Stimulated activated CD4-positive, alpha-beta T cell treated with anti-CD3 and anti-CD28 coated beads, TNF-alpha, amount 100 ng/mL, for 48 hours (primary cell): ENCODE measurements at regions not wholly inside any gene's neighbourhood (a gene's known extent, or its start where the extent isn't known, plus 50 kb on each side); places are given as distances from the start of the nearest gene placed in this dataset.
A peak's percentile ranks its signal among the peaks of the same experiment; 100 is the strongest.
"Not testable (repeated sequence)": the region's sequence is repeated elsewhere in the genome, so short reads cannot be mapped to it uniquely, and the experiment has no call there.

Experiments
- DNase-seq, 3 donors: peaks; one replicate each; pipeline ENCODE4 v3.0.0-alpha.2; 2020; ENCODE audit warnings: low read depth in 3 of 3

DNA sequence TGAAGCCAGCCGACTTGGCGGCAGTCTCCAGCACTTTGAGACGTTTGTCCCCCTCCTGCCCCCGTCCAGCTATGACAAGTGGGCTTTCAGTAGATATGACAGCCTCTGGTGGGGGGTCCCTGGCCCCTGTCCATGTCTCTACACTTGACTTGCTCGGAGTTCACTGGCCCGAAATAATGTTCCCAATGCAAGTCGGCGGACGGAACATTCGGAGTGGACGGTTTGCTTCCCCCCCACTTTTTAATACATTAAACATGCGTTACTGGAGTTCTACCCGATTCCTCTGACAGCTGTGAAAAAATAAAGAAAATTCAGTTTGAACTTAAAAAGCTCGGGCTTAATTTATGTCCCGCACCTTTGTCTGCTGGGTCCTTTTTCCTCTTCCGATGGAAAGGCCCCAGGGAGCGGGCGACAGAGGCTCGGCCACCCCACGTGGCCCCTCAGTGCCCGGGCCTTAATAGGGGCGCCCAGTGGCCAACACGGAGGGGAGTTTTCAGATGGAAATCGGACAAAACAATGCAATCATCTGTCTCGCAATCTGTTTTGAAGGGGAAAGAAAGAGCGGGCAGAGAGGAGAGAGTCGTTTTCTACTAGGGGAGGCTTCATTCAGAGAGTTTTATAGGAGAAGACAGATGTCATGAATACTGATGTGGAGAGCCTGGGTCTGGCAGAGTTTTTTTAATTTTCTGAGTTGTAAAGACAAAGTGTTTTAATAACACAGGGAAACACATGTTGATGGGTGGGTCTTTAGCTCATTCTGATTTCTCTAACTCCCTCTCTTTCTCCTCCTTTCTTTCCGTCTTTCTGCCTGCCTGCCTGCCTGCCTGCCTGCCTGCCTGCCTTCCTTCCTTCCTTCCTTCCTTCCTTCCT lies 50.2 kb downstream of the SMIM38 start:
- no peak for DNase-seq

DNA sequence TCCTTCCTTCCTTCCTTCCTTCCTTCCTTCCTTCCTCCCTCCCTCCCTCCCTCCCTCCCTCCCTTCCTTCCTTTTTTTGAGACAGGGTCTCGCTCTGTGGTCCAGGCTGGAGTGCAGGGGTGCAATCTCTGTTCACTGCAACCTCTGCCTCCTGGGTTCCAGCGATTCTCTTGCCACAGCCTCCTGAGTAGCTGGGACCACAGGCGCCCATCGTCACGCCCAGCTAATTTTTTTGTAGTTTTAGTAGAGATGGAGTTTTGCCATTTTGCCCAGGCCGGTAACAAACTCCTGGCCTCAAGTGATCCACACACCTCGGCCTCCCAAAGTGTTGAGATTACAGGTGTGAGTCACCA lies 50.9 kb downstream of the SMIM38 start:
- DNase-seq: not testable (repeated sequence)

DNA sequence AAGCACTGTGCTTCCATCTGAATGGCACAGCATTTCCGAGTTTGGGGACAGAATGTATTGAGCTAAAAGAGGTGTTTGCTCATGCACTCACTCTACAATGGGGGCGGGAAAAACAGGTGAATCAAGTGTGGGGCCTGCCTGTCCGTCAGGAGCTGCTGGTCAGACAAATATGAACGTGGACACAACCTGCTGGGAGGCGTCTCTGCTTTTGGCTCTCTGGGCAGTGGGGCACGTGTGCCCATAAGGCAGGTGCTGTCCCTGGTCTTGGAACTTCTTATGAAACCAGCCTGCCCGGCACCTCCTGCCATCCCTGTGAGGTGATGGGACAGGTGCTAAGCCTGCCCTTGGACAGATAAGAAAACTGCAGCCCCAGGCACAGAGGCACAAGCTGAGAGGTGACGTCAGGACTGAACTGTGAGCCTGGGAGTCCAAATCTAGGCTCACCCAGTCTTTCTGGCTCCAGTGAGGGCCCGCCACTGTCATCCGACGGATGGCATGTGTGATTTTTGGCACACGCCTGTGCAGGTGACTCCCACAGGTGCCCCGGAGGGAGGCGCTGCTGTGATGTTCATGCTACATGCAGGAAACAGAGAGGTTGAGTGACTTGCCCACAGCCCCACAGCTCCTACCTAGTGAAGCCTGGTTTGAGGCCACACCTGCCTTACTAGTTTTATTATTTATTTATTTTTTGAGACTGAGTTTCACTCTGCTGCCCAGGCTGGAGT lies 51.6 kb downstream of the SMIM38 start:
- DNase-seq: no peak

DNA sequence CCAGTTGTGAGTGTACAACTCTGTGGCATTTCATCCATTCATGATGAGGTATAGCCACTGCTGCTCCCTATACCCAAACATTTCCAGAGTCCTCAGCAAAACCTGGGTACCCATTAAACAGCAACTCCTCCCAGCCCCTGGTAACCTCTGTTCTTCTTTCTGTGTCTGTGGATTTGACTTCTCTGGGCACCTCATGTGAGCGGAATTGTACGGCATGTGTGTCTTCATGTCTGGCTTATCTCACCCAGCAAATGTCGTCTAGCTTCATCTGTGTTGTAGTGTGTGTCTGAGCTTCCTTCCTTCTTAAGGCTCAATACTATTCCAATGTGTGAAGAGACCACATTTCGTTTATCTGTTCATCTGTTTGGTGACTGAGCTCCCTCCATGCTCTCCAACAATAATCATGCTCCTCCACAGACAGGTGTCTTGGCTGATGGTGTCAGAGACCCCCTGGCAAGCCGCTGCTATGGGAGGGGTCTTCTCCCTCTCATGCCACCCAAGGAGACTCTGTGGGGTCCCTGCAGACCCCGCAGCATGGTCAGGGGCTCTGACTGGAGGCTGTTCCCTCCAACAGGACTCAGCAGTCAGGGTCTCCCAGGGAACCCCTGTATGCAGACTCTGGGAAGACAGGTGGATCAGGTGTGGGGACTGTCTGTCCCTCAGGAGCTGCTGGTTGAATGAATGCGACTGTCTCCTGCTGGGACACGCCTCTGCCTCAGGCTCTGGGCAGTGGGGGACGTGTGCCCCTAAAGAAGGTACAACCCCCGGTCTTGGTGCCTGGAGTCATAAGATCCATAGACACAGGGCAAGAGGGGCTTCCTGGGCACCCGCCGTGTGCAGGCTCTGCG lies 52.7 kb downstream of the SMIM38 start:
- no peak for DNase-seq

DNA sequence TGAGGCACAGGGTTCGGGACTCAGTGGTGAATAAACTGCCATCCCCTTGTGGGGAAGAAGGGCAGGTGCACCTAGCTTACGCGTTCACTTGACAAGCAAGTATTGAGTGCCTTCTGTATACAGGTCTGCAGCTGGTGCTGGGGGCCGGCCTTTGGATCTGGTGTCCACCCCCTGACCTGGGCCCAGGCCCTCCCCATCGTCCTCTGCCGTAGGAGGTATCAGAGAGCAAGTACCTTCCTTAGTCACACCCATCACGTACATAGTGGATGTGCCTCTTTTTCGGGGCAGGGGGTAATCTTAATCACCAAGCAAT lies 53.3 kb downstream of the SMIM38 start:
- DNase-seq: no peak

DNA sequence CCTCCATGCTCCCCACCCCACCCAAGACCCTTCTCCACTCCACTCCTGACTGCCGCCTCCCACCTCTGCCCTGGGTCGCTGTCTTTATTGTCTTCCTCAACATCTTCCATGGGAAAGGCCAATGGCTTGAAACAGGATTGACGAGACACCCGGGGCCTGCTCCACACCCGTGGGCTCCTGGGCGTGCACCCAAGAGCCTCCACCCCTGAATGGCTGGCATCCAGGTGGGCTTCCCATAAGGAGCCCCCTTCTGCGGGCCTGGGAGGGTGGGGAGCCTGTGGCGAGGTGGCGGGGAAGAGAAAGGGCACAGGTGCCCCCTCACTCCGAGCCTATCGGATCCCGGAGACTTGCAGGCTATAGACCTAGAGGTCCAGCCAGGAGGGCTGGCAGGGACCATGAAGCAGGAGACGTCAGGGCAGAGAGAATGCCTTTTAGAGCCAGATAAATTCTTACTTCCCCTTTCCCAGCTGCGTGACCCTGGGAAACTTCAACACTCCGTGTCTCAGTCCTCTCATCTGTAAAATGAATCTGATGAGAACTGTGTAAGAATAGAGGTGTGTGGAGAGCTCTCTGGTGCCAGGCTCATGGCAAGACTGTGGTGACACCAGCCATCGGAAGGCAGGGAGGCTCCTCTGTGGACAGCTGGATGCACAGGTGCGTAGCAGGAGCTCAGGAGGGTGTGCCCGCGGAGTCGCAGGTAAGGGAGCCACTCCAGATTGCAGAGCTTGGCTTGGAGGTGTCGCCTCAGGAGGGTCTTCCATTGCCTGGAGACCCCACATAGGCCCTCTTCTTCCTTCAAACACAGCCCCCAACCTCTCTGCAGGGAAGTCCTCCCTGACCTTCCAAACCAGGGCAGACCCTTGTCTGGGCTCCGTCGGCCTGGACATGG lies 53.9 kb downstream of the SMIM38 start:
- DNase-seq: no peak

DNA sequence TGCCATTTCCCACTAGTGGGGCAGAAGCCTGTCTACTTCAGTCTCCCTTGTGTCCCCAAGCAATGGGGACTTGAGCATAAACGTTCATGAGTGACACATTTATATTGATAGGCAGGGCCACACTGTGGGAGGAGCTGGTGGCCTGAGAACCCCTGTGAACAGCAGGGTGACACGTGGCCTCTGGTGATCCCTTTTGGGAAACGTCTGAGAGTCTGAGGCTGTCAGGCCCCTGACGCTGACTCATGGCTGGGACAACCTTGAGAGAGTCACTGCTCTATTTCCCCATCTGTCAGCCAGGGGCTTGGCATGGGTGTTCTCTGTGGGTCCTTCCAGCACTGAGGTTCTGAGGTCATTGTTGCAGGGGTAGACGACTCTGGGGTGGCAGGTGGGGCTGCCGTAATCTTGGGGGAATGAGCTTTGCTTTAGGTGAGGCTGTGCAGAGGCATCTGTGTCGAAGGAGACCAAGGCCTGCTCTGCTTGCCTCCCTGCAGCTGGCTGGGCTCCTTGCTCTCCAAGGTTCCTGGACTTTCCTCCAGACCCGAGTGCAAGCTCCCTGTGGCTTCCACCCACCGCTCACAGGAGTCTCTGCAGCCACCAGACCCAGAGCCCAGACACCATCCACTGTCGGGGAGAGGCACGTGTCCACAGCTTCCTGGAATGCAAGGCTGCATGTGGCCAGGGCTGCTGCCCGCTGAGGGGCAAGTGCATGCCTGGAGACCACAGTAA lies 54.7 kb downstream of the SMIM38 start:
- peak in 2 of 3 donors; percentile 8 to 24 for DNase-seq

DNA sequence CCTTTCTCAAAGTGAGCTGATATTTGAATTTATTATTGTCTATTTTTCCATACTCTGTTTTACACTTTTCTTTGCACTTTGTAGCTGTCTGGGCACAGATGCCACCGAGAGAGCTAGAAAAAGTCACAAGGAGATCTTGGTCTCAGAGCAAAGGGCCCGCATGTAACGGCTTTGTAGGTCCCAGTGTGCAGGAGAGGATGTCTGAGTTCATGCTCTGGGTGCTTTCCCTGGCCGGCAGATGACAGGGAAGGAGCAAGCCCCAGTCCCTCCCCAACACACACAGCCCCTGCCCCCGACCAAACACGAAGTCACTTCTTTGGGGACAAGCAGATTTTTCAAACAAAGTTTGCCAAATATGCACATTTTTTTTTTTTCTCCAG lies 55.8 kb downstream of the SMIM38 start:
- DNase-seq: no peak

DNA sequence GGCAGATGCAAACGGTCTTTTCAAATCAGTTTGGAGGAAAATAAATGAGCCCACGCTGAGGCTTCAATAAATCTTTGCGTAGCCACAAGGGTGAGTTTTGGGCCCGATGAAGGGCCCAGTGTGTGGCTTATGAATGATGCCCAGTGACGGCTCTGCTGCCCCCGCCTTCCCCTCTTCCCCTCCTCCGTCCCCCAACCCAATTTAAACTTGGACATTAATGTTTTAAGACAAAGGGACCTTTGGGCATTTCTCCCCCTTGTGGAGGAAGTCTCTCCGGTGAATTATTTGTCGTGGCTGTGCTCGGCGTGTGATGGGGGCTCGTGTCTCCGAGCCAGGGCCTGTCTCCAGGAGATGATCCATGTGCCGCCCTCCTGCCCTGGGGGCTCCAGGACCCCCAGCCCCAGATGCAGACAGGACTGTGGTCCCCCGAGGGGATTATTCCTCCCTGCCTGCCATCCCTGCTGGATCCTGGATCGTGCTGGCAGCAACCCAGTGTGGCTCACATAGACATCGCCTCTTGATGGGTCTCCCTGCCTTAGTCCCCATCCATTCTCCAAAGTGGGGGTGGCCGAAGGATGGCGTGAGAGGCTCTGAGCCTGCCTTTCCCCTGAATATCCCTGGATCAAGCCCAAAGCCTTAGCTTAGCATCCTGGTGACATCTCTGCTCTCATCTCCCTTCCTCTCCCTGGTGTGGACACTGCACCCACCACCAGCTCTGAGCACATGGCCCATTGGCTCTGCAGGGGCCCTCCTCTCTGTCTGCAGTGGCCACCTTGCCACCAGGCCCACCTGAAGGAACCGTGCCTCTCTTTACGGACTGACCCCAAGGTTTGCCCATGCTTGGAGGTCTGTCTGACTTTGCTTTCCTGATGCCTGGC lies 56.4 kb downstream of the SMIM38 start:
- DNase-seq: no peak

DNA sequence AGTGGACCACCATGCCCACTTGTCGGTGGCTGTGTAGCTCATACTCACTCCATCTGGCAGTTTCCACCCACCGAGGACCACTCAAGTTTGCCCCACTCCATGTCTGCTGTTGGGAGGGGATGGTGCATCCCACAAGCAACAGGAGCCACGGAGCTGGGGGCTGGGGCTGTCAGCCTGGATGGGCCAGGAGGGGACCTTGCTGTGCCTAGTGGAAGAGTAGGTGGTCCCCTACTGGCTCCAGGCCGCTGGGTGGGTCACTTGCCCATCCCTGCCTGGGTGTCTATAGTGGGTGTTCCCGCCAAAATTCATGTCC lies 57.0 kb downstream of the SMIM38 start:
- no peak for DNase-seq

DNA sequence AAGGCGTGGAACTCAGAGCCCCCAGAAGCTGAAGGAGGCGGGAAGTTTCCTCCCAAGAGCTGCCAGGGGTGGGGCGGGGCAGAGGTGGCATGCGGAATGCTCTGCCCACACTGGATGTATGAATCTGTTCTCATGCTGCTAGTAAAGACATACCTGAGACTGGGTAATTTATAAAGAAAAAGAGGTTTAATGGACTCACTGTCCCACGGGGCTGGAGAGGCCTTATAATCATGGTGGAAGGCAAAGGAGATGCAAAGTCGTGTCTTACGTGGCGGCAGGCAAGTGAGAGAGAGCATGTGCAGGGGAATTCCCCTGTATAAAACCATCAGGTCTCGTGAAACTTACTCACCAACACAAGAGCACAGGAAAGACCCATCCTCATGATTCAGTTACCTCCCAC lies 57.6 kb downstream of the SMIM38 start:
- peak; percentile 8 to 21 (median 15) for DNase-seq

DNA sequence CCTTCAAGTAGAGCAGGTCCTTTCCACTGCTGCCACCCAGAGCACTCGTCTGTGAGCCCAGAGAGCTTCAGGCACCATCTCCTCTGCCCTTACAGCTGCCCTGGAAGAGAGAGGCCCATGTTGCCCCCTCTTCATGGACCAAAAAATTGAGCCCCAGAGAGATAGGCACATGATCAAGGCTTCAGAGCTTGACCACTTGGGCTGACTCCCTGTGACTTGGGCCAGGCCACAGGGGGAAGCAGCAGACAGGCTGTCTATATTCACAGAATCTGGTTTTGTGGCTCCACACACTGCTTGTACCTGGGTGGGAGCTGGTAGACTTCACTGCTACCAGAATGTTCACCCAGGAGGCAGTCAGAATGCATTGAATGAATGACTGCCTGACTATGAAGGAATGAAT lies 58.2 kb downstream of the SMIM38 start:
- DNase-seq: no peak

DNA sequence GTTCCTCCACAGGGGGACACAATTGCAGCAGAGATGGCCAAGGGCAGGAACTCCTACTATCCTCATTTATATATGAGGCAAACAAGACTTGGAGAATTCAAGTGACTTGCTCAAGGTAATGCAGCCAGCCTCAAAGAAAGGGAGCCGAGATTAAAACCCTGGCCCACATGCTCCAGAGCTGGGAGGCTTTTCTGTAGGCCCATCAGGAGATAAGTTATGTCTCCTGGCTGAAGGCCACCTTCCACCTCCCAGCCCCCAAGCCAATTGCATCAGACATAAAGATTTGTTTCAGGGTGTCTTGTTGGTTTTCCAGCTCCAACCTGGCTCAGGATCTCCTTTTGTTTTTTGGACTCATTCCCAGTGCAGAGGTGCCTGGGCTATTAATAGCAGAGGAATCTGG lies 59.5 kb downstream of the SMIM38 start:
- no peak for DNase-seq

DNA sequence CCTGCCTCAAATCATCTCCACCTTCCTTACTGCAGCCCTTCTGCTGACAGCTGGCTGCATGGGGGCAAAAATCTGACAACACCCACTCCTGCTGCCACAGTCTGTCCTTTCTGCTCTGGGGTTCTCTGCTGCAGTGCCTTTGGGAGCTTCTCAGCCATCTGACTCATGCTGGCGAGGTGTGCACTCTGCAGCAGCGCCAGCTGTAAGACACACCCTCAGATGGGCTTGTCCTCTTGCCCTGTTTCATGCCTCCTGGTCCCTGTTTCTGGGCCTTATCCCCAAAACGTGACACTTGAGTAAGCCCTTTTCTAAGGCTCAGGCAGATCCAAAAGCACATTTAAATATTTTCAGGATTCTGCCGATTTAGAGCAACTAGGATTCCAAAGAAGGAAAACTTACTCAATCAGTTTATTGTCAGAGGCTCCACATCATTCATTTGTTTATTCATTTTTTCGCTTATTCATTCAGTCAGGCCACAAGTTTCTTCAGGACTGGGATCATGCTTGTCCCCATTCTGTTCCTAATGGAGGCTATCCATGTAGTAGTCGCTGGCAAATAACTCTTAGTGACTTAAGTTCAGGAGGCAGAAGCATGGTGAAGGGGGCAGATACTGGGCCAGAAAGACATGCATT lies 60.2 kb downstream of the SMIM38 start:
- no peak for DNase-seq

DNA sequence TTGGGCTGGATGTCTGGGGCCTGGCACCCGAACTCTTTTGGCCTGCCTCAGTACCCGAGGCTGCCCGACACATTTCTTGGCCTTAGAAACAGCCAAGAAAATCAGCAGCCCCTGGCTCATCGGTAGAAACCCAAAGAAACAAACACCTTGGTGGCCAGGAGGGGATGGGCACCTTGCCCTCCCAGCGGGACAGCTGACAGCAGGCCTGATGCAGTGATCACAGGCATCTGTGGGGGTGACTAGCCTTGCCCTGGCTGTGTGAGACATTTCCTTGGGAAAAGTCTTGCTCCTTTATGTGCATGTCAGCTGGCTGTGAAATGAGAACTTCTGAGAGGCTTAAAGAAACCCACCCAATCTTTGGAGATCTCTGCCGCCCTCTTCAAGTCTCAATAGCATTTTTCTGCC lies 60.9 kb downstream of the SMIM38 start:
- DNase-seq: no peak

DNA sequence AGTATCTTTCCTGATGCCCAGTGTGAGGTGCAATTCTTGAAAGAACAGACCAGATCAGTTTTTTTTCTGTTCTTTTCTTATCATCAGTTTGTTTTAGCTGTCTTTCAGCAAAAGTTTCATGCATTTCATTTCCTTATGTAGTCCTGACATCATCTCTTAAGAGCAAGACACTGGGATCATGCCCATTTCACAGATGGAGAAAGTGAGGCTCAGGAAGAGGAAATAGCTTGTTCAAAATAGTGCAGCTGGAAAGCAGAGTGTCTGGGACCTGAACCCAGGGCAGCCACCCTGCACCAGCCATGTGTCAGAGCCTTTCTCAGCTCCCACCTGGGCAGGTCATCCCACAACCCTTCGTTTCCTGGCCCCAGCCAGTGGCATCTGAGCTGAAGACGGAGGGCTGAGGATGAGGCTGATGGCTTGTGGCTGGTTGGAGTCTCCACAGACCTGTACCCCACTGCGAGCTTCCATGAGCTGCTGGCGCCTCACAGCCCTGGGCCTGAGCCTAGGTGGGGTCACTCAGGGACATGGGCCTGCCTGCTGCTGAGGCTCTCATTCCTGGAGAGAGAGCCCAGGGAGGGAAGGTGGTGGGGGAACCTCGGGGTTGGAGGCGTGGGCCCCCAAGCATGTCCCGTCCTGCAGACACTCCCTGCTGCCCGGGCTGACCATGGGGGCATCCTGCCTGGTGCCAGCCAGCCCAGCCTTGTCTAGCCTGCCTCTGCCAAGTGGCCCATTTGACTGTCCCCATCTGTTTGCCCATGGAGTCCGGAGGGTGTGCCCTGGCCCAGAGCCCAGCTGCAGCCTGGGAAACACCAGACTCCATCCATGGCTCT lies 61.8 kb downstream of the SMIM38 start:
- DNase-seq: no peak

DNA sequence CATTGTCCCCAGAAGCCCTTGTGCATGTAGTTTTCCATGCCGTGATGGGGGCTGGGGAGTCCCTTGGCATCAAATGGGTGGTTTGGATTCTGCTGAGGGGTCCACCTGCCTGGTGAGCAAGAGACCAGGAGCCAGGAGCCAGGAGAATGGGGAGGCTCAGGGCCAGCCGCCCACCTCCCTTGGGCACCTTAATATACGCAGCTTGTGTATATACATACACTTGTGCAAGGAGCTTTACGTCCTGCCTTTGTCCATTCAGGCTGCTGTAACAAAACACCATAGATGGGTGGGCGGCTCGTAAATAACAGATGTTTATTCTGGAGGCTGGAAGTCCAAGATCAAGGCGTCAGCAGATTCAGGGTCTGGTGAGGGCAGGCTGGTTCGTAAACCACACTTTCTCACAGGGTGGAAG lies 62.5 kb downstream of the SMIM38 start:
- no peak for DNase-seq

DNA sequence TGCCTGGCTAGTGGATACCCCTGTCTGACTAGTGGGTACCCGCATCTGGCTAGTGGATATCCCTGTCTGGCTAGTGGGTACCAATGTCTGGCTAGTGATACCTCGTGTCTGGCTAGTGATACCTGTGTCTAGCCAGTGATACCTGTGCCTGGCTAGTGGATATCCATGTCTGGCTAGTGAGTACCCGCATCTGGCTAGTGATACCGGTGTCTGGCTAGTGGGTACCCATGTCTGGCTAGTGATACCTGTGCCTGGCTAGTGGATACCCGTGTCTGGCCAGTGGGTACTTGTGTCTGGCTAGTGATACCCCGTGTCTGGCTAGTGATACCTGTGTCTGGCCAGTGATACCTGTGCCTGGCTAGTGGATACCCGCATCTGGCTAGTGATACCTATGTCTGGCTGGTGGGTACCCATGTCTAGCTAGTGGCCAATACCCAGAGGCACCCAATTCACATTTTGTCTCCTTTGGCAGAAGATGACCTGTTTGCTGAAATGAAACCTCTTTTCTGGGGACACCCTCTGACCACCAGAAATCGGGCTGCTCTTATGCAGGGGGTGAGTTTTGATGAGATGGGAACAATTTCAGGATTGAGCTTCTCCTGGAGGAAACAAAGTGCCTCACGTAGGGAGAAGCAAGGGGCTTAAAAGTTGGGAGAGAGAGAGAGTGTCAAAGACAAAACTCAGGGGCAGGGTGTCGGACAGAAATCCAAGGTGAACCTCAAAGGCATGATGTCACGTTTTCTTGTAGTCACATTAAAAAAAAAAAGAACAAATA lies 63.4 kb downstream of the SMIM38 start:
- no peak for DNase-seq
